IPS DF 6.9 (cell line): ENCODE measurements at regions not wholly inside any gene's neighbourhood (a gene's known extent, or its start where the extent isn't known, plus 50 kb on each side); places are given as distances from the start of the nearest gene placed in this dataset.
A peak's percentile ranks its signal among the peaks of the same experiment; 100 is the strongest.

Experiments
- DNase-seq: peaks from one replicate; pipeline ENCODE4 v3.0.0-alpha.2; 2013; ENCODE audit warnings: low read depth, low spot score
- H3K27ac ChIP-seq: one replicate; pipeline ENCODE4 v1.5.1; 2013; ENCODE audit warnings: low read length, control low read depth
- H3K27me3 ChIP-seq: 2 replicates; pipeline ENCODE4 v1.6.1; 2013; ENCODE audit warnings: mild to moderate bottlenecking, low read length; ENCODE audit not compliant: control insufficient read depth, insufficient read depth
- H3K36me3 ChIP-seq: 2 replicates; pipeline ENCODE4 v1.6.1; 2013; ENCODE audit warnings: low read length; ENCODE audit not compliant: control insufficient read depth, insufficient read depth
- H3K4me1 ChIP-seq: 2 replicates; pipeline ENCODE4 v1.6.1; 2013; ENCODE audit warnings: low read length; ENCODE audit not compliant: control insufficient read depth, insufficient read depth
- H3K4me3 ChIP-seq: 2 replicates; pipeline ENCODE4 v1.5.1; 2013; ENCODE audit warnings: mild to moderate bottlenecking, low read length
- H3K9me3 ChIP-seq: 2 replicates; pipeline ENCODE4 v1.6.1; 2013; ENCODE audit warnings: low read length, inconsistent platforms; ENCODE audit not compliant: control insufficient read depth, insufficient read depth
- WGBS: extraction: QIAGEN DNeasy Blood & Tissue Kit; methylation state at CpG from one replicate; pipeline ENCODE4 v1.1.7; 2013; ENCODE audit warnings: mixed read lengths, missing lambda C conversion rate; ENCODE audit not compliant: insufficient read length, insufficient coverage; 5-methylcytosine and 5-hydroxymethylcytosine counted together

- Histone ChIP-seq H3K27me3 (no peaks in the 10 kb centered on the region), H3K4me3 (no peak overlapping the region), H3K27ac (no peak overlapping the region), H3K9me3 (no peaks in the 10 kb centered on the region), H3K4me1 (no peaks in the 10 kb centered on the region), H3K36me3 (no peaks in the 10 kb centered on the region)
- no CpG with 5 or more reads among the region's 4 CpGs for WGBS
- no peak for DNase-seq
These were observed 237.4 kb upstream of the UMPS start for GRCh38 chr3:124492824-124493223.

GRCh38 chr3:124496061-124496460 is 234.2 kb upstream of the UMPS start:
- Histone ChIP-seq H3K4me3 (no peak overlapping the region), H3K27me3 (no peaks in the 10 kb centered on the region), H3K4me1 (no peaks in the 10 kb centered on the region), H3K27ac (no peak overlapping the region), H3K36me3 (no peaks in the 10 kb centered on the region), H3K9me3 (no peaks in the 10 kb centered on the region)
- WGBS, result no CpG with 5 or more reads among the region's 2 CpGs
- no peak for DNase-seq

DNA sequence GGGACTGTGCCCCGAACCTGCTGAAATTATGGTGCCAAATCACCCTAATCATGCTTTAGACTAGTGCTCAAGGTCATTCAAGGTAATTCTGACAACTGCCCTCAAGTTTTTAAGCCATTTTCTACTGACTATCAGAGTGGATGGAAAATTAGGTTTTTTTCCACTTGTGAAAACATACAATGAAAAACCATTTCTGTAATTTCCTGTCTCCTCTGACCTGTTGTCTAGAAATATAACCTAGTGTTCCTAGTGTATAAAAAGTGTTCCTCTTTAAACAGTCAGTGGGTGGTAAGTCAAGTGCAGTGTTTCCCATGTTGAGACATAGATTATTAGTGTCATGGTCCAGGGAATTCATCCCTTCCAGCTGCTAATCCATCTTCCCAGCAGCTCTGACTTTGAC is 232.8 kb upstream of the UMPS start:
- no peaks in the 10 kb centered on the region for H3K36me3 ChIP-seq
- H3K27me3 ChIP-seq, result no peaks in the 10 kb centered on the region
- no CpG with 5 or more reads among the region's 1 CpG for WGBS
- H3K27ac ChIP-seq, result no peak overlapping the region
- H3K9me3 ChIP-seq, result no peaks in the 10 kb centered on the region
- DNase-seq, result no peak
- peaks cover 2% of the 10 kb centered on the region; the same call in 1 of the 2 replicates for H3K4me1 ChIP-seq
- no peak overlapping the region for H3K4me3 ChIP-seq

DNA sequence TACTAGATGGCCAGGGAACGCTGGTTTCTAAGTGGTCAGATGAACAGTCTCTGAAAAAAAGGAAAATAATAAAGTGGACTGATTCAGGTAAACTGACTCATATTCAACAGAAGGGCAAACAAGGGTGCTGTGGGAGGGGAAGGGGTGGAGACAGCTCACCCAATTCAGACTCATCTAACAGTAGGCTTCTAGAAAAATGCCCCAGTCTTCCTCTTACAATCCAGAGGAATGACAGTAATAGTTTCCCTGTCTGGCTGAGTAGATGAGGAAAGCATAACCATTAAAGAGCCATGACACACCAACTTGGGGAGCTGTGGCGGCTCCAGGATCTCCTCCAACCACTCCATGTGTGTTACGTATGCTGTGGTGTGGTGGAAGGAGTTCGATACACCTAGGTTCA is 231.4 kb upstream of the UMPS start:
- Histone ChIP-seq H3K27ac (no peak overlapping the region), H3K4me1 (peaks cover 2% of the 10 kb centered on the region; the same call in 1 of the 2 replicates), H3K9me3 (no peaks in the 10 kb centered on the region), H3K36me3 (no peaks in the 10 kb centered on the region), H3K4me3 (no peak overlapping the region), H3K27me3 (no peaks in the 10 kb centered on the region)
- no peak for DNase-seq
- no CpG with 5 or more reads among the region's 4 CpGs for WGBS

DNA sequence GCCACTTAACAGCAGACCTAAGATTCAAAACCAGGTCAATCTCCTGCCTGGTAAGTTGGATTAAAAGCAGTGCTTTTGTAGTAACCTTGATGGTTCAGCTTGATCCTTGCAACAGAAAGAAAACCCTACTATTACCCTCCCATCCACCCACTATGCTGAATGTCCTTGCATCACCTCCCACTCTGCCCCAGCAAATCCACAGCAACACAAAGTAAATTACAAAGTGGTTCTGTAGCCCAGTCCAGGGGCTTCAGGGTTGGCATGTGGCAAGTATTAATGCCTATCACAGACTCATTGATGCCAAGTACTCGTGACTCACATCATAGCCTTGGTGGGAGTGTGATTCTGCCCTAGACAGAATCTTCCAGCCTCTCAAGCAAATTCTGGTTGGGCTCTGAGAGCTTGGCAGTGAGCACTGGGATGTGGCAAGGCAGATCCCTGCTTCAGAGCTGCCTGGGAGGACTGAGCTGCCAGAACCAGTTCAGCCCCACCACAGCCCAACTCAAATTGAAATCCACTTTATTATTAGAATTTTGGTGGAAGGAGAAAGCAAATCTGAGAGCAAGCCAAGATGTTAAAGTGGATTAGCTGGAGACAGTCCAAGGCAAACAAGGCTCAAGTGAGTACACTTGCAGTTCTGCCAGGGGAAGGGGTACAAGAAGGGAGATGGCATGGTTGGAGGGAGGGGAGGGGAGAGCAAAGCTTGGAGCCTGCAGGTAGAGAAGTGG is 225.8 kb upstream of the UMPS start:
- DNase-seq, result no peak
- peaks cover 2% of the 10 kb centered on the region; the same call in 1 of the 2 replicates for H3K4me1 ChIP-seq
- no CpG with 5 or more reads among the region's 1 CpG for WGBS
- H3K4me3 ChIP-seq, result no peak overlapping the region
- no peak overlapping the region for H3K27ac ChIP-seq
- no peaks in the 10 kb centered on the region for H3K27me3 ChIP-seq
- no peaks in the 10 kb centered on the region for H3K9me3 ChIP-seq
- H3K36me3 ChIP-seq, result no peaks in the 10 kb centered on the region; the same call in 1 of the 2 replicates

DNA sequence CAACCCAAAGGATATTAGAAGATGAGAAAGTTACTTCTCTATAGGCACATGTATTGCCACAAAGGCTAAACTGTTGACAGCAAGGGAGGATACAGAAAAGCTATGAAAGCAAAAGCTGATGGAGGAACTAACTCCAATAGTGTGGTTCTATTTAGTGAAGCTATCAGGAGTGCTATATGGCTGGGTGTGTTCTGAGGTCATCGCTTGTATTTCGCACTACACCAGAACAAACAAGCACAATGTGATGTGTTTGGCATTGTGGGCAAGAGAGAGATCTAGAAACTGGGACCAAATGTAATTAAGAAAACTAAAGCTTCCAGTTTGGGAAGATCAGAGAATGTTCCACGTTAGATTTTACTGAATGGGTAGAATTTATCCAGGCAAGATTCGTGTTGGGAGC is 220.4 kb upstream of the UMPS start:
- no CpG with 5 or more reads among the region's 4 CpGs for WGBS
- Histone ChIP-seq H3K4me1 (no peaks in the 10 kb centered on the region), H3K4me3 (no peak overlapping the region), H3K27ac (no peak overlapping the region), H3K27me3 (no peaks in the 10 kb centered on the region), H3K36me3 (no peaks in the 10 kb centered on the region; the same call in 1 of the 2 replicates), H3K9me3 (no peaks in the 10 kb centered on the region)
- DNase-seq, result no peak

GRCh38 chr3:124510290-124510689 is 220.0 kb upstream of the UMPS start:
- Histone ChIP-seq H3K27ac (no peak overlapping the region), H3K27me3 (no peaks in the 10 kb centered on the region), H3K4me3 (no peak overlapping the region), H3K9me3 (no peaks in the 10 kb centered on the region), H3K36me3 (no peaks in the 10 kb centered on the region; the same call in 1 of the 2 replicates), H3K4me1 (no peaks in the 10 kb centered on the region)
- DNase-seq, result no peak
- no CpG with 5 or more reads among the region's 3 CpGs for WGBS

GRCh38 chr3:124512881-124513609 is 217.2 kb upstream of the UMPS start:
- Histone ChIP-seq H3K27ac (no peak overlapping the region), H3K27me3 (no peaks in the 10 kb centered on the region), H3K9me3 (no peaks in the 10 kb centered on the region), H3K4me1 (no peaks in the 10 kb centered on the region), H3K4me3 (no peak overlapping the region), H3K36me3 (no peaks in the 10 kb centered on the region)
- WGBS, result no CpG with 5 or more reads among the region's 8 CpGs
- DNase-seq, result no peak

DNA sequence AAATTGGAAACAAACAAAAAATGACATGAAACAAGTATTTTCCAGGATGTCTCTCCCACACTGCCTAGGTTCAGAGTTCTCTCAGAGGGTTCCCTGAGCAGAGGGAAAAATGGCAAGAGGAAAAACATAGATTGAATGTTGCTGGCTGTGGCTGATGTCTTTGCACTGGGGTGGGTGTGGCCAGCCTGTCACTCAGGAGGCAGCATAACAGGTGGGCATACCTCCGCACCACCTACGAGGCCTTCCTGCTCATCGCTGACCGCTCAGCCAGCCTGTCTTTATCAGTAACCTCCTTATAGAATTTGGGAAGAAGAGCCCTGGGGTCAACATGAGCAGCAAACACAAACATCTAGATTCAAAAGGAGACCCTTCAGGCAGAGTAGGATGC is 216.6 kb upstream of the UMPS start:
- Histone ChIP-seq H3K27ac (no peak overlapping the region), H3K27me3 (no peaks in the 10 kb centered on the region), H3K4me1 (no peaks in the 10 kb centered on the region), H3K4me3 (no peak overlapping the region), H3K36me3 (no peaks in the 10 kb centered on the region), H3K9me3 (no peaks in the 10 kb centered on the region)
- no CpG with 5 or more reads among the region's 4 CpGs for WGBS
- peak; percentile 20 for DNase-seq

GRCh38 chr3:124514683-124515082 is 215.6 kb upstream of the UMPS start:
- WGBS, result no CpG with 5 or more reads among the region's 2 CpGs
- Histone ChIP-seq H3K9me3 (no peaks in the 10 kb centered on the region), H3K4me3 (no peak overlapping the region), H3K36me3 (no peaks in the 10 kb centered on the region), H3K27me3 (no peaks in the 10 kb centered on the region), H3K4me1 (no peaks in the 10 kb centered on the region), H3K27ac (no peak overlapping the region)
- DNase-seq, result no peak
